ENCODE measurements at regions not wholly inside any gene's neighbourhood (a gene's known extent, or its start where the extent isn't known, plus 50 kb on each side); places are given as distances from the start of the nearest gene placed in this dataset.

GRCh38 chr9:115393976-115394775 lies 276.2 kb upstream of the TNC start (continued):
- TF ChIP-seq GTF3A (CRISPR knock-in tag; conservative IDR thresholded peaks at IDR 0.05) (no peak), ZNF501 (CRISPR knock-in tag; IDR thresholded peaks at IDR 0.05) (no peak), KDM5B (CRISPR knock-in tag; IDR thresholded peaks at IDR 0.05; ENCODE audit: borderline replicate concordance) (no peak)

- Histone ChIP-seq H4K20me1 (ENCODE audit: insufficient read depth, low read length) (no peaks in the 10 kb centered on the region), H3K27ac (ENCODE audit: extremely low read length, insufficient read depth, low read length) (no peak overlapping the region), H3K79me2 (ENCODE audit: insufficient read depth, low read length) (no peaks in the 10 kb centered on the region), H3K9me3 (ENCODE audit: low read length) (no peaks in the 10 kb centered on the region), H3K27me3 (ENCODE audit: control insufficient read depth in 1 of 2, insufficient read depth in 2 of 2, low read length in 2 of 2) (no peaks in the 10 kb centered on the region), H3K4me2 (ENCODE audit: low read depth, low read length) (no peak overlapping the region), H3K9ac (ENCODE audit: insufficient read depth, low read depth, low read length) (no peak overlapping the region), H2AFZ (ENCODE audit: low read length) (no peak overlapping the region), H3K4me3 (replicated peaks in 1 of 3; ENCODE audit: insufficient read depth in 1 of 3, low read depth in 2 of 3, low read length in 3 of 3) (no peak overlapping the region), H3K36me3 (replicated peaks in 1 of 2; ENCODE audit: control insufficient read depth in 1 of 2, insufficient read depth in 2 of 2, low read length in 2 of 2) (no peaks in the 10 kb centered on the region), H3K4me1 (ENCODE audit: insufficient read depth, low read length) (no peaks in the 10 kb centered on the region)
- DNase-seq (ENCODE audit: low spot score) (no peak), ATAC-seq (no peak), FAIRE-seq (no peak)
- no TSS peak for BruUV-seq (replicated peaks)
- WGBS (ENCODE audit: low lambda C conversion rate), result no CpG with 5 or more reads among the region's 1 CpG
- intact Hi-C loops (cut with micrococcal nuclease; ENCODE audit: unreplicated experiment) (no loop called here), in situ Hi-C loops (cut with HindIII; ENCODE audit: extremely low pct_ligation_motif_present, low pct_unique_long_range_greater_than_20kb) (no loop called here)
- ChIA-PET CTCF (ENCODE audit: low intra/inter-chr PET ratio, low total read pairs) (no interaction called here), POLR2A (no interaction called here)
- no peak for TF ChIP-seq NFE2L2 (IDR thresholded peaks at IDR 0.05; ENCODE audit: low read length)
- no peak for TF ChIP-seq ZNF569 (CRISPR knock-in tag; IDR thresholded peaks at IDR 0.05; ENCODE audit: borderline replicate concordance)
- TF ChIP-seq SP2 (CRISPR knock-in tag; IDR thresholded peaks at IDR 0.05), result no peak
- TF ChIP-seq ZNF724P (CRISPR knock-in tag; IDR thresholded peaks at IDR 0.05; ENCODE audit: borderline replicate concordance), result no peak
- no peak for TF ChIP-seq SRSF1 (optimal IDR thresholded peaks at IDR 0.05; ENCODE audit: low read depth, low read length)
- no peak for TF ChIP-seq ZNF879 (CRISPR knock-in tag; IDR thresholded peaks at IDR 0.05)
- TF ChIP-seq HINFP (CRISPR knock-in tag; IDR thresholded peaks at IDR 0.05; ENCODE audit: low read depth), result no peak
- TF ChIP-seq AHR (CRISPR knock-in tag; IDR thresholded peaks at IDR 0.05), result no peak
- no peak for TF ChIP-seq MAF1 (CRISPR knock-in tag; IDR thresholded peaks at IDR 0.05; ENCODE audit: borderline replicate concordance)
- no peak for TF ChIP-seq FOXA3 (CRISPR knock-in tag; IDR thresholded peaks at IDR 0.05)
- no peak for TF ChIP-seq ZNF24 (IDR thresholded peaks at IDR 0.05)
- no peak for TF ChIP-seq IKZF5 (CRISPR knock-in tag; IDR thresholded peaks at IDR 0.05)
- no peak for TF ChIP-seq NPAS2 (CRISPR knock-in tag; IDR thresholded peaks at IDR 0.05; ENCODE audit: borderline replicate concordance)
- TF ChIP-seq PCBP1 (IDR thresholded peaks at IDR 0.05; ENCODE audit: borderline replicate concordance, low read depth, low read length), result no peak
- TF ChIP-seq ZNF639 (CRISPR knock-in tag; conservative IDR thresholded peaks at IDR 0.05), result no peak
- TF ChIP-seq ZNF253 (CRISPR knock-in tag; IDR thresholded peaks at IDR 0.05; ENCODE audit: borderline replicate concordance), result no peak
These were observed 277.6 kb upstream of the TNC start for GRCh38 chr9:115395511-115396021.
